ENCODE measurements at regions not wholly inside any gene's neighbourhood (a gene's known extent, or its start where the extent isn't known, plus 50 kb on each side); places are given as distances from the start of the nearest gene placed in this dataset.

DNA sequence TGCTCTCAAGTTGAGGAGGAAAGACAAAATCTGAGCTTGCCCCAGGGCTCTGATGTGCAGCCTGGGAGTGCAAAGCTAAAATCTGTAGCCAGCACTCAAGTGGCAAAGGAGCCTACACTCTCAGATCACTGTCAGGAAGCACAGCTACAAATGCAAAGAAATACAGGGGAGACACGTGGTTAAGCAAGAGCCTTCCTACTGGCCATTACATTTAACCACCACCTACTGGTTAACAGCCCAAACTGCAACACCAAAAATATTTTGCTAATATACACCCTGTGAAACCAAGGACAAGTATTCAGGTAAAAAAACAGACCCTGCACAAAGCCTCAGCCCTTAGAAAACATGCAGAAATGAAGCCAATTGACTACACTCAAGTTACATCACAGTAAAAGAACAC is 170.4 kb upstream of the FGF16 start:
- H4K5ac ChIP-seq (ENCODE audit: low read depth, low read length): no peak overlapping the region
- DNase-seq (no peak), ATAC-seq (ENCODE audit: low read depth) (no peak)
- H3K18ac ChIP-seq (ENCODE audit: low read depth, low read length): no peak overlapping the region
- H3K9me3 ChIP-seq (ENCODE audit: control insufficient read depth, insufficient read depth, low read length): peaks cover 7% of the 10 kb centered on the region; the same call in 1 of the 2 replicates
- no peak overlapping the region for H3K9ac ChIP-seq (ENCODE audit: low read depth, low read length)
- no peak overlapping the region for H3K27ac ChIP-seq (ENCODE audit: insufficient read depth, low read length)
- H3K4ac ChIP-seq (ENCODE audit: low read depth, low read length): no peak overlapping the region
- dilution Hi-C loops (cut with HindIII; ENCODE audit: low sequenced_read_pairs, unreplicated experiment) (no loop called here), intact Hi-C loops (cut with micrococcal nuclease) (no loop called here), in situ Hi-C loops (cut with MboI; ENCODE audit: low sequenced_read_pairs) (no loop called here)
- BruUV-seq (replicated peaks): no TSS peak
- TF ChIP-seq MAFK (IDR thresholded peaks at IDR 0.05; ENCODE audit: low read depth, low read length) (no peak), FOS (IDR thresholded peaks at IDR 0.05; ENCODE audit: low read depth, low read length) (no peak), RCOR1 (IDR thresholded peaks at IDR 0.05; ENCODE audit: insufficient replicate concordance, low read length) (no peak), CHD1 (IDR thresholded peaks at IDR 0.05; ENCODE audit: low read depth, low read length) (no peak), POLR2A (IDR thresholded peaks at IDR 0.05; ENCODE audit: low read depth, low read length) (no peak), RFX5 (IDR thresholded peaks at IDR 0.05; ENCODE audit: low read depth, low read length) (no peak), NFE2L2 (IDR thresholded peaks at IDR 0.05; ENCODE audit: low read depth, low read length) (no peak), RAD21 (IDR thresholded peaks at IDR 0.05; ENCODE audit: low read length) (no peak), MXI1 (IDR thresholded peaks at IDR 0.05; ENCODE audit: borderline replicate concordance, low read depth, low read length) (no peak), MAZ (IDR thresholded peaks at IDR 0.05; ENCODE audit: borderline replicate concordance, low read depth, low read length) (no peak), CEBPB (IDR thresholded peaks at IDR 0.05; ENCODE audit: low read depth, low read length) (no peak), BHLHE40 (IDR thresholded peaks at IDR 0.05; ENCODE audit: low read depth, low read length) (no peak), SMC3 (IDR thresholded peaks at IDR 0.05; ENCODE audit: low read depth, low read length) (no peak)
- TF ChIP-seq, protein P1, sequence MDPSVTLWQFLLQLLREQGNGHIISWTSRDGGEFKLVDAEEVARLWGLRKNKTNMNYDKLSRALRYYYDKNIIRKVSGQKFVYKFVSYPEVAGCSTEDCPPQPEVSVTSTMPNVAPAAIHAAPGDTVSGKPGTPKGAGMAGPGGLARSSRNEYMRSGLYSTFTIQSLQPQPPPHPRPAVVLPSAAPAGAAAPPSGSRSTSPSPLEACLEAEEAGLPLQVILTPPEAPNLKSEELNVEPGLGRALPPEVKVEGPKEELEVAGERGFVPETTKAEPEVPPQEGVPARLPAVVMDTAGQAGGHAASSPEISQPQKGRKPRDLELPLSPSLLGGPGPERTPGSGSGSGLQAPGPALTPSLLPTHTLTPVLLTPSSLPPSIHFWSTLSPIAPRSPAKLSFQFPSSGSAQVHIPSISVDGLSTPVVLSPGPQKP (IDR thresholded peaks at IDR 0.05; ENCODE audit: borderline replicate concordance, low read depth, low read length): no peak
- TF ChIP-seq, protein P2, sequence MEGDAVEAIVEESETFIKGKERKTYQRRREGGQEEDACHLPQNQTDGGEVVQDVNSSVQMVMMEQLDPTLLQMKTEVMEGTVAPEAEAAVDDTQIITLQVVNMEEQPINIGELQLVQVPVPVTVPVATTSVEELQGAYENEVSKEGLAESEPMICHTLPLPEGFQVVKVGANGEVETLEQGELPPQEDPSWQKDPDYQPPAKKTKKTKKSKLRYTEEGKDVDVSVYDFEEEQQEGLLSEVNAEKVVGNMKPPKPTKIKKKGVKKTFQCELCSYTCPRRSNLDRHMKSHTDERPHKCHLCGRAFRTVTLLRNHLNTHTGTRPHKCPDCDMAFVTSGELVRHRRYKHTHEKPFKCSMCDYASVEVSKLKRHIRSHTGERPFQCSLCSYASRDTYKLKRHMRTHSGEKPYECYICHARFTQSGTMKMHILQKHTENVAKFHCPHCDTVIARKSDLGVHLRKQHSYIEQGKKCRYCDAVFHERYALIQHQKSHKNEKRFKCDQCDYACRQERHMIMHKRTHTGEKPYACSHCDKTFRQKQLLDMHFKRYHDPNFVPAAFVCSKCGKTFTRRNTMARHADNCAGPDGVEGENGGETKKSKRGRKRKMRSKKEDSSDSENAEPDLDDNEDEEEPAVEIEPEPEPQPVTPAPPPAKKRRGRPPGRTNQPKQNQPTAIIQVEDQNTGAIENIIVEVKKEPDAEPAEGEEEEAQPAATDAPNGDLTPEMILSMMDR (conservative IDR thresholded peaks at IDR 0.05; ENCODE audit: low read depth, low read length): no peak
- TF ChIP-seq, protein P3, sequence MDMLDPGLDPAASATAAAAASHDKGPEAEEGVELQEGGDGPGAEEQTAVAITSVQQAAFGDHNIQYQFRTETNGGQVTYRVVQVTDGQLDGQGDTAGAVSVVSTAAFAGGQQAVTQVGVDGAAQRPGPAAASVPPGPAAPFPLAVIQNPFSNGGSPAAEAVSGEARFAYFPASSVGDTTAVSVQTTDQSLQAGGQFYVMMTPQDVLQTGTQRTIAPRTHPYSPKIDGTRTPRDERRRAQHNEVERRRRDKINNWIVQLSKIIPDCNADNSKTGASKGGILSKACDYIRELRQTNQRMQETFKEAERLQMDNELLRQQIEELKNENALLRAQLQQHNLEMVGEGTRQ (IDR thresholded peaks at IDR 0.05; ENCODE audit: low read depth, low read length): no peak
- no peak overlapping the region for H2BK15ac ChIP-seq (ENCODE audit: low read depth, low read length)
- ChIA-PET CTCF (no interaction called here), POLR2A (ENCODE audit: unreplicated experiment) (no interaction called here)
- H2AK5ac ChIP-seq (ENCODE audit: low read depth, low read length): no peak overlapping the region
- H3K4me1 ChIP-seq (ENCODE audit: control insufficient read depth, insufficient read depth, low read length): no peaks in the 10 kb centered on the region
- H3K4me3 ChIP-seq (ENCODE audit: insufficient read depth, low read depth, low read length): no peak overlapping the region
- H3K56ac ChIP-seq (ENCODE audit: extremely low read depth, insufficient read depth, low read length): no peak overlapping the region
- H3K79me1 ChIP-seq (ENCODE audit: low read depth in 1 of 2, low read length in 2 of 2): no peaks in the 10 kb centered on the region
- H4K20me1 ChIP-seq (ENCODE audit: insufficient read depth, low read length): no peaks in the 10 kb centered on the region
- no CpG with 5 or more reads among the region's 1 CpG for WGBS, 2 experiments (ENCODE audit: extremely low coverage in 2 of 2, insufficient read length in 1 of 2)
- no peak overlapping the region for H3K4me2 ChIP-seq (ENCODE audit: low read depth, low read length)
- no peaks in the 10 kb centered on the region for H3K36me3 ChIP-seq (ENCODE audit: control insufficient read depth, insufficient read depth, low read length)
- H3K14ac ChIP-seq (replicated peaks; ENCODE audit: low read depth, low read length): no peak overlapping the region
- no peak overlapping the region for H2AFZ ChIP-seq (replicated peaks; ENCODE audit: low read length, poor library complexity)
- H2BK20ac ChIP-seq (ENCODE audit: low read depth, low read length): no peak overlapping the region
- no peak overlapping the region for H3K23ac ChIP-seq (ENCODE audit: low read depth, low read length)
- H3K9me1 ChIP-seq (ENCODE audit: insufficient read depth, low read length): no peaks in the 10 kb centered on the region
- no peak overlapping the region for H4K8ac ChIP-seq (ENCODE audit: low read depth in 2 of 2, low read length in 2 of 2)
- H3K27me3 ChIP-seq (ENCODE audit: control insufficient read depth, insufficient read depth, low read length): no peaks in the 10 kb centered on the region
- H2AK9ac ChIP-seq (replicated peaks; ENCODE audit: low read depth, low read length, poor library complexity): no peak overlapping the region
- H2BK5ac ChIP-seq (ENCODE audit: low read depth, low read length, poor library complexity, severe bottlenecking): no peak overlapping the region
- no peak overlapping the region for H2BK120ac ChIP-seq (ENCODE audit: low read depth, low read length)
- no peak overlapping the region for H4K91ac ChIP-seq (ENCODE audit: insufficient read depth, low read depth, low read length)

Data from IMR-90 (cell line).